GM19351 (cell line): ENCODE measurements at regions not wholly inside any gene's neighbourhood (a gene's known extent, or its start where the extent isn't known, plus 50 kb on each side); places are given as distances from the start of the nearest gene placed in this dataset.
"Not testable (repeated sequence)": the region's sequence is repeated elsewhere in the genome, so short reads cannot be mapped to it uniquely, and the experiment has no call there.

Source experiments
- ATAC-seq: cut with Tn5 transposase; IDR thresholded peaks from one replicate; pipeline ENCODE4 v1.9.1; 2021; ENCODE audit warnings: mild to moderate bottlenecking, moderate library complexity; ENCODE audit not compliant: unreplicated experiment

DNA sequence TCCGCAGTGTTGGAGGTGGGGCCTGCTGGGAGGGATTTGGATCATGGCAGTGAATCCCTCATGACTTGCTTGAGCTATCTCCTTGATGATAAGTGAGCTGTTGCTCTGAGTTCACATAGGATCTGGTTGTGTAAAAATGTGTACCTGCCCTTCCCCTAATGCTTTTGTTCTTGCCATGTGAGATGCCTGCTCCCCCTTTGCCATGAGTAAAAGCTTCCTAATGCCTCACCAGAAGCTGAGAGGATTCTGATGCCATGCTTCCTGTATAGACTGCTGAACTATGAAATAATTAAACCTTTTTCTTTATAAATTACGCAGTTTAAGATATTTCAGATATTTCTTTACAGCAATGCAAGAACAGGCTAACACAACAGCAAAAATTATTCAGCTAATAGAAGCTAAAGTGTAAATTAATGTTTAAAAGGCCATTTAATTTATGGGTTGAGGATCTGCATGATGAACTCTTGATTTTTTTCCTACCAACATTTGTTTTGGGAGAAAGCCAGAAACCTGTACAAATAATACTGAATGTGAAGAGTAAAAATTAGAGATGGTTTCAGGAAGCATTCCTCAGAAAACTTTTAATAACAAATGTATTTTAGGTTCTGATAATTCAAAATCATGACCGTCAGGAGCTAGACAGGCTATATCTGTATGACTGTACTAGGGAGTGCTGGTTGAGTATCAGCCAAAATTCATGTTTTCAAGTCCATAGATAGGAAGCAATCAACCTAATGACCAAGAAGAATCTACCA is 177.5 kb upstream of the GRIA4 start:
- ATAC-seq, result no peak

DNA sequence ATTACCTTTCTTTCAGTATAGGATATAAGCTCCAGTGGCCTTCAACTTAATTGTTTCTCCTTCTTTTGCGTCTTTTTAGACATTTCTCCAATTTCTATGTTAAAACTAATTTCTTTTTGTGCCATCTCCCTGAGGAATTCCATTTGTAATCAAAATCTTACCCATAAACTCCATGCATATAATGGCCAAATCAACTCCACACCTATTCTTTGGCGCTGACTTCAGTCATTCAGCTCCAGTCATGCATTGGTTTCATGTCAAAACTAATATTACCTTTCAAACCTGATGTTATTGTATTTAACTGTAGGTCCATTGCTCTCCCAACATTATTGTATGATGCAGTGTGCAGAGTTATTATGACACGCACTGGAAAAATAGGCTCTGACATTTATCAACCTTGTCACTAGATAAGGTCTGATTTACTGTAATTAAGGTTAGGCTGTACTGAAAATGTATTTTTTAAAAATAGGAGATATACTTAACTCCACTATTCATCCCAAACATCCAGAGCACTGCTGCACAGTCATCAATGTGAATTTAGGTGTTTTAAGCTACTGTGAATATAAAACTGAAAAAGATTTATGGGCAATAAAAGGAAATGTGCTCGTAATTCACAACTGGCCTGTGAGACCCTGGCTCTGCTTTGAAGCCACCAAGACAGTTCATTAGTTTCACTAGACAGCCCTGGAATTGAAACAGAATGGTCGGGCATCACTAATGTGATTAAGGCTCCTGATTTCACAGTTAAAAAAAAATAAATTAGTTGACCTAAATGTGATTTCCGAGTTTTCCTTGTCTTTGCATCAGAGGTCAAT is 180.6 kb upstream of the GRIA4 start:
- ATAC-seq, result no peak

DNA sequence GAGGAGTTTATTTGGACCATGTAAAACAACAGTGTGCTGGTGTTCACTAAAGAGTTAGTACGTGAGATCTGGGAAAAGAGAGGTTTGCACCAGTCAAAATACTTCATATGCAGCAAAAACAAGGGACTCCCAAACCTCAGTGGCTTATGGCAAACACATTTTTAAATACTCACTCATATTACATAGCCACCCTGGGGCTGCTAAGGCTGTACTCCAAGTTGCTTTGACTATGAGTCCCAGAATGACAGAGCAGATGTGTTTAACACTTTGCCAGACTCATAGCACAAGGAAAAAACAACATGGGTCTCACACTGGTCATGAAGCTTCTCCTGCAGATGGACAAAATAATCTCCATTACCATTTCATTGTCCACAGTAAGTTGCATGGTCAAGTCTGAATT is 202.8 kb upstream of the GRIA4 start:
- no peak for ATAC-seq

DNA sequence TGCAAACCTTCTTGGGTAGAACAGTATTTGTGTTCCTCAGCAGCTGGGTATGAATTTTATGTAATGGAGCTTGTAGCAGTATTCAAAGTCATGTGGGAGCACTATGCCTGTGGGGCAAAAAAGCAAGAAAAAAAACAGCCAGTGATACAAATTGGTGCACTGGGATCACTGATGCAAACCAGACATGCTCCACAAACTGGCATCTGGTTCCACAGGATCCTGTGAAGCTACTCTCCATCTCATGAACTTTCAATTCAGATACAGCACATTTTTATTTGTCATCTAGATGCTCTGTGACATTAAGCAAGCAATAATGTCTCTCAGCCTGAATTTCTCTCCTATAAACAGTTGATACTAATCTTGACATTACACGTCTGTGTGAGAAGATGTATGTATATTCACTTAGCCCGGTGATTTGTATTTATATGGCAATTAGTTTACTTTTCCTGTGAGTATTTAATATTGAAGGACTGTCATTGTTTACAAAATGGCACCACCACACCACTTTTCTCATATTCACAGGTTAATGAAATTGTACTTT is 208.5 kb upstream of the GRIA4 start:
- ATAC-seq, result no peak

DNA sequence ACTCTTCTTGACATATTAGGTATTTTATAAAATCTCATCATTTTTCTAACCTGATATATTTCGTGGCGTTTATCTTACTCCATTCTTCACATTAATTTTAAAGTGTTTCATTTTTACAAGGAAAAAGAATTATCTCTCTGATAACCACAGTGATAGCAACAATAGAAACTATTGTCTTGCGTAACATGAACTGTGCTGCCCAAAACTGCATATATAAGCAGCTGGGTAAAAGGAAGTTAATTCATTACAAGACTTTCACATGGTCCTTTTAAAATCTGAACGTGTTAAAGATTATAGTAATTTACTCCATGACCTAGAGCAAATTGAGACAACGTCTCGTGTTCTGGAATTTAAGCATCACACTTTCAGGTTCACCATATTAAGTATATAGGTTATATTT is 210.4 kb upstream of the GRIA4 start:
- ATAC-seq, result no peak

DNA sequence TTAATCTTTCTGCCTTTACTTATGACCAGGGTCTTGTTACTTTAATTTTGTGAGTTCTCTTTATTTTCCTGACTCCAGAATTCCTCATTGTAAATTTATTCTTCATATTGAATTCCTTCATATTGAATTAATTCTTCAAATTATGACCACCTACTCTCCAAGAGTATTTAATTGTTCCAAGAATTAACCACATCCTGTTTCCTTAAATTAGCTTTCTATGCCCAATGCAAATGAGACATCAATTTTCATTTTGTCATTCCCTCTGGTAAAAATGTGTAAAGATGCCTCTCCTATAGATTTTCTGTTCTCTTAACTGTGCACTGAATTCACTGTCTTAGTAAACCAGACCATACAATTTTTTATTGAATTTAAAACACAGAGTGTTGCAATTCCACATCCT is 211.2 kb upstream of the GRIA4 start:
- no peak for ATAC-seq

DNA sequence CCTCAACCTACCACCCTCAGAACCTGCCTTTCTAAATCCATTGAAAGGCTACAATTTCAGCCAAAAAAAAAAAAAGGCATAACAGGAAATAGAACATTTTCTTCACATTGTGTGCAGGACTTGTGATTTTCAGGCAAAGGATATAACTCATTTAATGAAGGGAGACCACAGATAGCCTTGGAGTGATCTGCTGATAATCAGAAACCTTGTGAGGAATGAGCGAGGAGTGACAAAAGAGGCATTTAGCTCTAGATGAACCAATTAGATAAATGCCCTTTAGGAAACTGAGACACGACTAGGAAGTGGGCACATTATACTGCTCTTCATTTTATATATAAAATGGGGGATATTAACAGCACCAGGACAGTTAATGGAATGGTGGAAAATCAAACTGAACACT is 216.5 kb upstream of the GRIA4 start:
- no peak for ATAC-seq

DNA sequence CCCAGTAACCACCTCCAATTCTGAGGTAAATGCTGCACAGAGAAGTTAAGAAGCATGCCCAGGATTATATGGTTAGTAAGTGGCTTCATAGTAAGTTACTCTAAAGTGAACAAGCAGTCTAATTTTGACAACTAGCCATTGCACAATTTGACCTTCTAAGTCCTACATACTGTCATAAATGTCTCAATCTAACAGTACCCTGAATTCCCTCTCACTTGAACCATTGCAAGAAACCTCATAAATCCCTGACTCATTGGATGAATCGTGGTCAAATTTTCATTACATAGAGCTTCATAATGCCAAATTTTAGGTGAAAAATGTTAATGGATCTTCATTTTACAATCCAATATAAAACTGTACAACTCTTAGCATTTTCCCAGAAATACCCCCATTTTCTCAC is 217.3 kb upstream of the GRIA4 start:
- no peak for ATAC-seq

DNA sequence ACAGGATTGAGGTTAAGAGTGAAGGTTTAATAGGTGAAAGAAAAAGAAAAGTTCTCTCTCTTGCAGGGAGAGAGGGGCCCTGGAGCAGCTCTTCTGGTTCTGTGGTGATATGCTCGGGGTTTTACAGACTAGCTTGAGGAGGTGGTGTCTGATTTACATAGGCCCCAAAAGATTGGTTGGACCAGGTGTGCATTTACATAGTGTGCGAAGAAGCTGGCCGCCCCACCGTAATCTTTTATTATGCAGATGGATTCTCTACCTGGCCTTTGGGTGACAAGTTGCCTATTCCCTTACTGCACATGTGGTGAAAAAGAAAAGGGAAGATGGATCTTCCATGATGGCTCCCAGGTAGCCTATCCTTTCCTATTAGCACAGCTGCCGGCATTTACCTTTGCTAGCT is 219.9 kb upstream of the GRIA4 start:
- no peak for ATAC-seq

DNA sequence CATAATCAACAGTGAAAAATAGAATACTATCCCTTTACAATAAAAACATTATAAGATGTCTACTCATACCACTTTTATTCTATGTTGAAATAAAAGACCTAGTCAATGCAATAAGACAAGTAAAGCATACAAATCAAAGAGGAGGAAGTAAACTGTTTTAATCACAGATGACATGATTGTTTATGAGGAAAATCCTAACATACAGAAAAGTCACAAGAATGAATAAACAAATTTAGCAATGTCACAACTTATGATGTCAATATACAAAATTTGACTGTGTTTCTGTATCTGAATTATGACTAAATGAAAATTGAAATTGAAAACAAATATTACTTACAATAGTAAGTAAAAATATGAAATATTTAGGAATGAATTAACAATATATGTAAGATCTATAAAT is 221.9 kb upstream of the GRIA4 start:
- no peak for ATAC-seq

DNA sequence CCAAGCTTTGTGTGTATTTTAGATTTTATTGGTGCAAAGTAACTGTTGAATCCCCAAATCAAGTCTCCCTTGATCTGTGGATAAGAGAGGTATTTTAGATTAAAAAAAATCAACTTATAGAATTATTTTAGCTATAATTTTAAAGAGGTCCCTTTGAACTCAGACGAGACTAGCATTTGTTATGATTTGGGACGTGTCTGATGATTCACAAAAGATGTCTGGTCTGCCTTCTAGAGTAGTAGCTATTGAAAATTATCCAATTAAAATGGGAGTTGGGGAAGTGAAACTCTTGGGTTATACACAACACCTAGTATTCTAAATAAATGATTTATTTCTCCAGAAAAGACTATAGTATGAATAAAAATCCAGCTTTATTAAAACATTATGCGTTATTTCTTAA is 227.9 kb upstream of the GRIA4 start:
- ATAC-seq, result no peak

DNA sequence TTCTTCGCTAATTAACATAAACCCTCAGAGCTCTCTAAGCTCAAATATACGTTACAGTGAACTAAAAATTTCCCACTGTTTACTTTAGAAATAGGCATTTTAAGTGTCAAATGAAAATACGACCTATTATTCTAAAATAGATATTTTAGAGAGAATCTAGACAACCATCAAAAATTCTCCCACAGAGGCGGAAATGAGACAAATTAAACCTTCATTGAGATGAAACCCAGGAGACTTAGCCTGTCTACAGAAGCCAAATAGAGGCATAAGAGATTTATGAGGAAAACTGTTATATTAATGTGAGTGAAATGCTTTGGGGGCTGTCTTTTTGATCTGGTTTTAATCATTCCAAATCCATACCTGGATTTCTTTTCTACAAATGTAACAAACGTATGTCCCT is 232.0 kb upstream of the GRIA4 start:
- no peak for ATAC-seq

DNA sequence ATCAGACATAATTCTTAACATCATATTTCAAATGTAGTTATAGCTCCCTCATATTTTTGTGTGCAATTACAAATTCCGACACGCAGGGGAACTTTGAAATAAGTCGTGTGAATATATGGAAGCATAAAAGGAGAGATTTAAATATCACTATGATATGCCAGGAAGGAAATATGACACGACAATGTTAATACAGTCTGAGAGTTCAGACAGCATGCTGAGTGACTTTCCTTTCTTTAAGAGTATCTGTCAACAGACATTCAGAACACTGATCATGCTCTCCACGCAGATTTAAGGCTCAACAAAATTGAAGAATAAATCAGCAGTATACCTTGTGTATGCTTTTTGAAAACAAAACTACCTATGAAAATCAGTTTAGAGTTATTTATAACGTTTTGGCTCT is 232.6 kb upstream of the CARD18 start:
- ATAC-seq, result no peak

DNA sequence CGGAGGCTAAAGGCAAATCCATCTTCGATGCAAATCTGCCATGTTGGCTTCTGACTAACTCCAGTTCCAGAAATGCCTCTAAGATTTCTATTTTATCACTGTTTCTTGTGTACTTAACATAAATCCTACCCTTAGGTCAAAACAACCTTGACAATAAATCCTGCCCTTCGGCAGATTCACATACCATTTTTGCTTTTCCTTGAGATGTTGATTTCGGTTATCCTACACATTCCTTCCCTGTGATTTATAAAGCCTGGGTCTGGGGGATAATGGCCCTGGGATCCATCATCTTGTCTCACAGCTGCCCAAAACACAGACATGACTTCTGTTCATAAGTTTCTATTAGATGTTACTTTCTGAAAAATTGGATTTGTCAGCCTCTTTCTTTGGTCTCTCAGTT is 231.7 kb upstream of the CARD18 start:
- ATAC-seq, result no peak

DNA sequence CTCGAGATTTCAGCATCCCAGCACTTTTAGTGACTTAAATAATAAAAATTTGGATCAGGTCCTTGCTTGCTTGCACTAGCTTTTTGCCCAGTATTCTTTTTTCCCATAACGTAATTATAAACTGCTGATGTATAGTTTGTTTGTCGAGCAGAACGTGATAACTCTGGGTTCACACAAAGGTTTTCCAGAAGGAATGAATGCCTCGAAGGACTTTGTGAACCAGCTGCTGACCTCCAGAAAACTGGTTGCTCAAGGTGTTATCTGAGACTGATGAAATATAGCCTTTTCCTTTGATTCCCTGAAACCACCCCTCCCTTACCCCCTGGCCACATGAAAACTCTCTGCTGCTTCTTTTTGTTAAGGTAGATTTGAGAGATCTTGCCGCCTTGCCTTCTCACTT is 229.1 kb upstream of the CARD18 start:
- ATAC-seq, result no peak

DNA sequence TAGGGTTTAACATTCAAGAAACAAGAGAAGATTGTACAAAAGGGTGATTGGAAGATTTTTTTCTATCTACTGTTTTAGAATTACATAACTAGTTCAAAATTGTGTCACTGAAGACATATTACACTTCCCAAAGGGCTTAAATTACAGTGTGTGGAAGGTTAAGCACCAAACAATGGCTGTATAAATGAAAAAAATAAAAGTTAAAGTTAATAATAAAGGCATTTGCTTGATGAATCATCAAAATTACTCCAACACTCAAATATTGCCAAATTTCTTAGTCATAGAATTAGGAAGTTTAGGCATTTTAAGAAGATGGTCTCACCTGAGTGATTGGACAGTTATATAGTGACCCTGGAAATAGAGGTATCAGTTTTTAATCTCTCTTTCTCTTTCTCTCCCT is 227.6 kb upstream of the CARD18 start:
- ATAC-seq, result no peak

DNA sequence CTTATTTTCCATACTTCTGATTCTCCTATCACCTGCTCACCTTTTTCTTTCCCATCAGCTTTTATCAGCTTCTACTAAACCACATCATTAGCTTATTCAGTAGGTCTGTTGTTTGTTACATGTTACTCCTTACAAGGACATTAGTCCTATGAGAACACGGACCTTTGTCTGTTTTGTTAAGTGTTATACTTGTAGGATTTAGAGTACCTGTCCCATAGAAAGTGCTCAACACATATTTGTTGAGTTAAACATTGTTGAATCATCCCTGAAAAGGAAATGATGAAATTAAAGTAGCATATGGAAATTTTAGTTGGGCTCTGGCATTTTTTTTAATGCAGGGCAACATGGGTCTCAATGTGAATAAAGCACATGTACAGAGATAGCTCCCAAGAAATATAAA is 222.1 kb upstream of the CARD18 start:
- ATAC-seq, result no peak

DNA sequence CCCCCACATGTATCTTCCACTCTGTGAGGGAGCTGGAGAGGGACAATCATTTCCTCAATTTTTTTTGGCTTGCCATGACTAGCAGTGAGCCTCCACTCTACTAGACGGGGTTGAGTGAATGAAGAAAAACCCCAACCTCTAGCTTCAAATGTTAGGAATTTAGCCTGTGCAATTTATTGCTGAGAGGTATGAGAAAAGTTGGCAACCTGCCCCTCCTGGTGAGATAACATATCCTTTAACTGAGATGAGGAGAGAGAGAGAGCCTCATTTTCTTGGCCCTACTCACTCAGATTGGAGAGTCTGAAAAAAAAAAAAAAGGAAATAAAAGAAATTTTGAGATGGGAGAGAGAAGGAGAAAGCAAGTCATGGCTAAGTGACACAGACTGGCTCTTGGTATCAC is 218.2 kb upstream of the CARD18 start:
- ATAC-seq, result no peak

DNA sequence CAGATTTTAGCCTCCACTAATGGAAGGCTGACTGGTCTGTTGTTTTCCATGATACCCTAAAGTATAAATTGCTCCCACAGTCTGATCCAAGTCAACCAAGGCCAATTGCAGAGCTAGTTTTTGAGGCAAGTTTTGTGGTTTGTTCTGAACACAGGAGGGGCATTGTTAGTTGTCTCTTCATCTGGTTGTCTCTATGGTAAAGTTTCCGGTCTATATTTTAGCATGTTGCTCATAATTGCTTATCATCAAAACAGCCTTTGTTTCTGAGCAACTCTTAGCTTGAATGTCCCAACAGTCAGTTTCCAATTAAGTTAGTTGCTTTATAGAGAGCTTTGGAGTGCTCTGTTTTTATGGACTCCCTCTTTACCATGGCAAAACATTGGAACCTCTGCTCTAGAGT is 217.6 kb upstream of the CARD18 start:
- no peak for ATAC-seq

DNA sequence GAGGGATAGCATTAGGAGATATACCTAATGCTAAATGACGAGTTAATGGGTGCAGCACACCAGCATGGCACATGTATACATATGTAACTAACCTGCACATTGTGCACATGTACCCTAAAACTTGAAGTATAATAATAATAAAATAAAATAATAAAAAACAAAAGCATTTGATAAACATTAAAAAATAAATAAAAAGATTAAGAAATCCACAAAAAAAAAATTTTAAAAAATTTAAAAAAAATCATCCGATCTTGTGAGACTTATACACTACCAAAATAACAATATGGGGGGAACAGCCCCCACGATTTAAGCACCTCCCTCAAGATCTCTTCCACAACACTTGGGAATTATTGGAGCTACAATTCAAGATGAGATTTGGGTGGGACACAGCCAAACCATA is 210.3 kb upstream of the CARD18 start:
- not testable (repeated sequence) for ATAC-seq

DNA sequence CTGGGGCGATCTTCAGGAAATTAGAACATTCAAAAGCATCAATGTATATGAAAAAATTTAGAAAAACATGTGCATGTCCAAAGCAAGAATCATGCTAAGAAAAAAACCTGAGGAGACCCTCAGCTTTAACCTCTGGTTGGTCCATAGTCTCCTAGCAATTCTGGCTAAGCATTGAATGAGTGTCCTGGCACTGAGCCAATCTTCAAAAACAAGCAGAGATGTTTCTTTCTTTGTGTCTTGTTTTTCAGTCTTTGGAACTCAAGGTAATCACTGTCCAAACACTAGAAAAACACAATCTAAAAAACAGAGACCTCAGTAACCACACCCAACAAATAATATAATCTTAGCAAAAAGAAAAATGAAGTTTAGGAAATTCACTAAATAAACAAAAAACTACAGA is 205.4 kb upstream of the CARD18 start:
- no peak for ATAC-seq

DNA sequence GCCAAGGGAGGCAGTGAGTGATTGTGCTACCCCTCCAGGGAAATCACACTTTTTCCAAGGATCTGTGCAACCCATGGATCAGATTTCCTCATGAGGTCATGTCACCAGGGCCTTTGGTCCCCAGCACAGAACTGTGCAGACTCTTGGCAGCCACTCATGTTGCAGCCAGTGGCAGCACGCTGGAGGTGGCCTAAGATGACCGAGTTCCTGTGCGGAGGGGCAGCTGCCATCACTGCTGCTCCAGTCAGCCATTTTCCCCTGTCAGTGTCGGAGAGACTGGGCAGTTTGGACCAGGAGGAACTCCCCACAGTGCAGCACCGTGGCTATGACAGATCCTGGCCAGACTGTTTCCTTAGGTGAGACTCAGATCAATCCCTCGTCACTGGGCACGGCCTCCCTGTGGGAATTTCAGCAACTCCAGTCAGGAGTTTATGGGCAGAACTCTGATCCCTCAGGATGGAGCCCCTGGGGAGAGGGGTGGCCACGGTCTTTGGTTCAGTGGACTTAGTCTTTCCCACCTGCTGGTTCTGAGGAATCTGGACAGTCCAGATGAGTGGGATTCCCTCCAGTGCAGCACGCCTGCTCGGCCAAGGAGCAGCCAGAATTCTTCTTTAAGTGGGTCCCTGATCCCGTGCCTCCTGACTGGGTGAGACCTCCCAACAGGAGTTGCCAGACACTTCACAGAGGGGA is 194.6 kb upstream of the CARD18 start:
- no peak for ATAC-seq
